ENCODE measurements at regions not wholly inside any gene's neighbourhood (a gene's known extent, or its start where the extent isn't known, plus 50 kb on each side); places are given as distances from the start of the nearest gene placed in this dataset.
A peak's percentile ranks its signal among the peaks of the same experiment; 100 is the strongest.

GRCh38 chr21:45592208-45592619 is 50.0 kb upstream of the SLC19A1 start:
- DNase-seq (ENCODE audit: low read depth in 1 of 2, low spot score in 1 of 2) = peak; percentile 35 to 82

GRCh38 chr21:45592626-45593134 is 50.4 kb upstream of the SLC19A1 start:
- DNase-seq (ENCODE audit: low read depth in 1 of 2, low spot score in 1 of 2) = no peak

- DNase-seq (ENCODE audit: low read depth in 1 of 2, low spot score in 1 of 2) = no peak
Observed at GRCh38 chr21:45593162-45594022, 50.1 kb upstream of the PCBP3 start.
